DLD1 (cell line): ENCODE measurements at regions not wholly inside any gene's neighbourhood (a gene's known extent, or its start where the extent isn't known, plus 50 kb on each side); places are given as distances from the start of the nearest gene placed in this dataset.

ENCODE experiments used
- in situ Hi-C: cut with HindIII; loops from 2 replicates; pipeline ENCODE4 v1.10.0; 2017; ENCODE audit warnings: low sequenced_read_pairs

DNA sequence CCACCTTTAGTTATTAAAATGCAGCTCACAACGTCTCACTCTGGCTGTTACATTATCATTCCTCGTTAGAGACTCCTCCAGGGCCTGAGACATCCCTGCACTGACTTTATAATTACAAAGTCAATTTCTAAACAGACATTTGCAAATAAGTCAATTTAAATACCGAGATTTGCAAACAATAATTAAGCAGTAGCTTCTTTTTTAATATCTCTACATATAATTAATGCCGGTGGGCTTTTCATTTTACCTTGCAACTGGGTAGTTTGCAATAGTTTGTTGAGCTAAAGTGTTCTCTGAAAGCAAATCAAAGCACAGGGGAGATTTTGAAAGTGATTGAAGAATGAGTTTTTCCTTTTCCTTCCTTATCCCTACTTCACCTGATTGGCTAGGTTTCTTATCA, 154.4 kb downstream of the TLR4 start:
- in situ Hi-C loops = no loop called here

DNA sequence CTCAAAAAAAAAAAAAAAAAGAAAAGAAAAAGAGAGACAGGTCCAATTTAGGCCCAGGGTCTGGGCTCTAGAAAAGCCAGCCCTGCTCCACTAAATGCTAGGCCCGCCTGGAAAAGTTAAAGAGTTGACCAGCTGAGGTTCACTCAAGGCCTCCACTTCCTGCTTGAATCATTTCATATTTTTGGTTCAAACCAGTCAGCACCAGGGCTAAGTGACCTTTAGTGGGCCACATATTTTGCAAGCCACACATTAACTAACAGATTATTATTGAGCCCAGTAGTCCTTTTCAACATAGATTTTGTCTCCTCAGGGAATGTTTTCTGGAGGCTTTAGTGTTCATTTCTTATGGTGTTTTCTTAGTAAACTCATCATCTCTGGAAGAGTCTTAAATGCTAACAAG, 156.6 kb downstream of the TLR4 start:
- in situ Hi-C loops = no loop called here

DNA sequence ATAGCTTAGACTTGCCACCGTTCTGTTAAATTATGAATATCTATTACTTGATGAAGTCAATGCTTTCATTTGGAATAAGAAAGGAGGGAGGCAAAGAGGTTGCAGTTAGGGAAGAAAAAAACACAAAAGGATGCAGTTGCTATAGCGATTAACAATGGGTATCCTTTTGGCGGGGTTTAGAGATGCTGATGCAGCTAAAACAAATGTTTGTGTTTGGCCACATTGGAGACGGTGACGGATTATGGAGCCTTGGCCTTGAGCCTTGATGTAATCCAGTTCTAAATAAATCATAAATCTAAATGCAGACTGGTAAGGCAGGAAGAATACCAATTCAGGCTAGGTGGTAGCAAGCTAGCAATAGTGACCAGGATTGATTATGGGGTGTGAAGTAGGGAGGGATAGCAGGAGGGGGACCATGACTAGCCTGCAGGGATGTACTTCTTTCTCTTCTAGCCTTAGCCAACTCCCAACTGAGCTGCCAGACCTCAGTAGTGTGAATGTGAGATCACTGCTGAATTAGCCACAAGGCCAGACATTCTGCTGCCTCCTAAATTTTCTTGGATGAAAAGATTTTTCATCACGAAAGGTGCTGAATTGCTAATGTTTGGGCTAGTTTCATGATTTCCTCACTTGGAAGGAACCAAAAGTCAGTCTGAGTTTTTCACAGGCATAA, 160.3 kb downstream of the TLR4 start:
- in situ Hi-C loops = no loop called here

DNA sequence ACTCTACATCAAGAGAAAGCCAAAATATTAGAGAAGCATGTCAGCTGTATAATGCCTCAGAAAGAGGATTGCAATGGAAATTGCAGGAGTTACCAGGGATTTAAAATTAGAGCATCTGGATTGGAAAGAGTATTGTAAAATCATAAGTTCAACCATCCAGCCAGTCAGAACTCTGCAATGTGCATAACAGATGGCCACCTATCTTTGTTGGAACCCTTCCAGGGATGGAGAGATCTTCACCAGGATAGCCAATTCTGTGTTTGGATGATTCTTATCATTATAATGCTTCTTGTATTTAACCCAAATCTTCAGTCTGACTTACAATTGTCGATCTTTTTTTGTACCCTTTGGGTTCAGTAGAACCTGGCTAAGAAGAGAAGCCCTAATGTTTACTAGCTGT, 164.4 kb downstream of the TLR4 start:
- in situ Hi-C loops = no loop called here

DNA sequence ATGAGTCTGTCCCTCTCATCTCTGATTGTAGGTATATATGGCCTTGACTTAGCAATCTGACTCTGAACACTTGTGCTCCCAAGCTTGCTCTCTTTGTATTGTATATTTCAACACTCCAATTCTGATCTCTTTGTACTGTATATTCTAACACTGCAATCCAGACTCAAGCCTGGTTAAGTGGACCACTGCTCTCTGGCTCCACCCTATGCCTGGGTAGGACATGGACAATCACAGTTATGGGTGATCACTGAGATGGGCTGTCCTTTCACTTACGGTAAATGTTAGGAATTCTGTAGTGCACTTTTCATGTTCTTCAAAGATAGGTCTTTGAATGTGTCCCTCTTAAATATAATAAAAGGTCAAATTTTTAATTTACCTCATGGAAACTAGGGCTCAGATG, 165.1 kb downstream of the TLR4 start:
- in situ Hi-C loops = no loop called here

DNA sequence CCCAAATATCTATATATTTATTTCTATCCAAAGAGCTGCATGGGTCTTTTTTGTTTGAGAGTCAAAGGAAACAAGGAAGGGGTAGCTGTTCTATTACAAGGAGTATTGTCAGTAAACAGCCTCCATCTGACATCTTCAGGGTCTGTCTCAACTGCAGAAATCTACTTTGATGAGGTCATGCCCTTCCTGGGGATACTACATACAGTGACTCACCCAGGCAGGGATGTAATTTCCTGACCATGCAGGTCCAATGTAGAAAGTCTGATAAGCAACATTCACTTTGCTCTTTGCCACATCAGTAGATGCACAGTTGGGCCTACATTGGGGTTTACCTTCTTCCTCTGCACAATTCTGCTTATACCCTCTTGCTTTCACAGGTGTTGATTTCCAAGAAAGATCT, 165.5 kb downstream of the TLR4 start:
- in situ Hi-C loops = no loop called here

DNA sequence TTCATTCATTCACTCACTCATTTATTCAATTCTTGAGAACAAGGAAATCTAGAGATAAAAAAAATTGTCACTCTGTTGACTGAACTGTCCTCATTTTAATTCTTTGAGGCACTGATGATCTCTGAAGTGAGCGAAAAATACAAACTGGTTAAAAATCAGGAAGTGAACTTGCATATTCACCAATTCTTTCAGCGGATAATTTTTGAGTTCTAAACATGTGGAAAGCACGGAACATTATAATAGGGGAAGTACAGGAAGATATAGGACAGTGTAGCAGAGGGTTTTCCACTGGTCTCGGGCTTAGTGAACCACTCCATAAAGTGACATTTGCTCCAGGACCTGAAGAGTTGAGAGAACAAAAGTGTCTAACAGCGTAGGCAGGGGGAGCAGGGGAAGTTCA, 169.5 kb downstream of the TLR4 start:
- in situ Hi-C loops = no loop called here

DNA sequence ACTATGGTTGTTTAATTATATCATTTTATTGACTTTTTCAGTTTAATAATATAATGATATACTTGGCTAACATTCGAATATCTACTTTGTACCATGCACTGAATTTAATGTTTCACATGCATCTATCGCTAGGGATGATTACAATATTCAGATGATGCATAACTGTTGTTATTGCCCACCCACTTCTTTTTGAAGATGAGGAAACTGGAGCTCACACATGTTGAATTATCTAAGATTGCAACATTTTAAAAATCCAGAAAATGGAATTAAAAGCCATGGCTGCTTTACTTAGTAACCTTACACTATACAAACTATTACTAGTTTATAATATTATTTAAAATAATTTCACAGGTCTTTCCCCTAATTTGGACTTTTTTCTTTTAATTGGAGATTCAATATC, 171.7 kb downstream of the TLR4 start:
- in situ Hi-C loops = no loop called here

DNA sequence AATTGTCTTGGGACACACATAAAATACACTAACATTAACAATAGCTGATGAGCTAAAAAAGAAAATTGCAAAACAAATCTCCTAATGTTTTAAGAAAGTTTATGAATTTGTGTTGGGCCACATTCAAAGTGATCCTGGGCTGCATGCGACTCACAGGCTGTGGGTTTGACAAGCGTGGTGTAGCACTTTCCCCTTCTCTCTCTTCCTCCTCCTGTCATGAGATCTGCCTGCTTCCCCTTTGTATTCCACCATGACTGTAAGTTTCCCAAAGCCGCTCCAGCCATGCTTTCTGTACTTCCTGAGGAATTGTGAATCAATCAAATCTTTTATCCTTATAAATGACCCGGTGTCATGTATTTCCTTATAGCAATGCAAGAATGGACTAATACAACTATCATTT, 178.0 kb downstream of the TLR4 start:
- in situ Hi-C loops = no loop called here

DNA sequence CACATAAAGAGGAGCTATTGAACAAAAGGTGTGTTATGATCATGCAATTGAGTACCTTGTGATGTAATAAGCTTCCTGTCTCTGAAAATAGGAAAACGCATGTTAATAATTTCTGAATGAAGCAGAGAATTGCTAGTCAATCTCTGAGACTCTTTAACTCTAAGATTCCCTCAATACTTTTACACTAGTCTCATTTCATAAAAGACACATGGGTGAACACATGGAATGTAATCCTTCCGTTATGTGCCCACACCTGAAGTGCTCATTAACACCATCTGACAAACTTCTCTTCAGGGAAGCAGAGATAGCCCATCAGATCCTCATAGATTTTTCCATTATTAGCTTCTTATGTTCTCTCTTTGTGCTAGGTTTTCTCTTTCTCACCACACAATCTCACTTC, 182.4 kb downstream of the TLR4 start:
- in situ Hi-C loops = no loop called here

DNA sequence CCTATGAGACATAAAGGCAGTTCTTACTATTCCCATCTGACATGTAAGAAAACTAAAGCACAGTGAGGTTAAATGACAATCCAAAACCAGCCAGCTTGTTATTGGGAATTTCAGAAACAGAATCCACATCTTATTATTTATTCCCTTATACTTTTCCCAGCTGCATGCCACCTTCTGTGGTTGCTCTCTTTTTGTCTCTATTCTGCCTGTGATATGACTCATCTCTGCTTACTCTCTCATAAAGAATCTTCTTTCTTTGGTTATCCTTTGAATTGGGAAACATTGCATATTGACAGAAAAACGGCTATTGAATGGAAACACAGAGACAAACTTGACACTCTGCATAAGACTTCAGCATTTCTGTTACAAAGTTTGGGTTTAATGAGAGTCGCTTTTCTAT, 183.2 kb downstream of the TLR4 start:
- in situ Hi-C loops = no loop called here

DNA sequence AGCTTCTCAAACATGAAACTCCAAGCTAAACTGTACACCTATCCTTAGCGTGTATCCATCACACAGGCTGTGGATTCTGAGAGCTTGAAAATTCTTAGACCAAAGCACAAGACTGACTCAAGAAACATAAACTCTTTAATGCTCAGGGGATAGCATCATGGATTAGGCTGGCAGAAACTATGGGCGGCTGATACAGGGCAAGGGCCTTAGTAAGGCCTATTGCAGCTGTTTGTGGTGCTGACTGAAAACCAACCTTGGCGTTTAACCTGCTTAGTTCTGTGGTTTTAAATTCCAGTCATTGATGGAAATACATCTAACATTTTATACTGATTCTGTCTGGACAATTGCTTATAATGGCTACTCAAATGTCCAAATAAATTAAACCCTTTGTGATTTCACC, 183.7 kb downstream of the TLR4 start:
- in situ Hi-C loops = no loop called here

DNA sequence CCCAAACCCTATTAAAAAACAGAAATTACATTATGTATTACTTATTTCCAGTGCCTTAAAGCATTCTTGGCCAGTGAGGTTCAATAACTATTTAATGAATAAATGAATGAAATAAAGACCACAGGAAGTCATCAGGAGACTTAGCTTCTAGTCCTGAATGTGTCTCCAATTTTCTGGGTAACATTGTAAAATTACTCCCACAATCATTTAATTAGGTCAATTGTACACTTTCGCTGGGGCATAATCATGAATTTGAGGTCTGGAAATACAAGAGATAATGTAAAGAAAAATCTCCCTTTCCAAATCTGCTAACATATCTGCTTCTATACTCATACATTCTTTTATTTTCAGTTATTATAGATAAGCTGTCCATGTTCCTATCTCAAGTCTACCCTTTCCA, 199.2 kb downstream of the TLR4 start:
- in situ Hi-C loops = no loop called here

DNA sequence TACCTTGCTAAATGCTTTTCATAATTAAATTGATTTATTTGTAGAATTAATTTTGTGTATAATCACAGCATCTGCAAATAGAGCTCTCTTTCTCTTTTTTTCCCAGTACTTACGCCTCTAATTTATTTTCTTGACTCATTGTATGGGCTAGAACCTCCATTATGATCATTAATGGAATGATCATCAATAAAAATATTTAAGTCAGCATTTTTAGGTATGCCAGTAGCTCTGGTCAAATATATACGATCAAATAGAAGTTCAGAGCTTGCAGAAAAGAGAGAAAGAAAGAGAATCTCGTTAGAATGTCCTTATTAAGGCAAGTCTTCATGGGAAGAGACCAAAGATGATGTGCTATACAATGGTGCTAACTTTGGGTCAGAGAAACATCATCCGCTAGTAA, 202.6 kb downstream of the TLR4 start:
- in situ Hi-C loops = no loop called here

DNA sequence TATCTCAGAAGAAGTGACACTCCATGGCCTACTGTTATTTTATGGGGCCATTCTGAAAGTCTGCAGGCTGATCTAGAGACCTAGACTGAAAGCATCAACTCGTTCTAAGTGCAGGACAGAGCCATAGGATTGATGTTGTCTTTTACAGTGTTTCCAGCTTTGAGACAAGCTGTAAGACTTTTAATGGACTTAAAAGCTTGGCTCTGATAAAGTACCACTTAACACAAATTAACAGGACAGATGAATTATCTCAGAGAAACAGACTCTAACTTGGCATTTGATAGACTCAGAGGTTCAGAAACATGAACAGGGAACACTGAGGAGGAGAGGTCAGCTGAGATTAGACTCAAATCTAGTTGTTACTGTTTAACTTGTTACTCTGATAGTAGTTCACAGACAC, 203.2 kb downstream of the TLR4 start:
- in situ Hi-C loops = no loop called here

DNA sequence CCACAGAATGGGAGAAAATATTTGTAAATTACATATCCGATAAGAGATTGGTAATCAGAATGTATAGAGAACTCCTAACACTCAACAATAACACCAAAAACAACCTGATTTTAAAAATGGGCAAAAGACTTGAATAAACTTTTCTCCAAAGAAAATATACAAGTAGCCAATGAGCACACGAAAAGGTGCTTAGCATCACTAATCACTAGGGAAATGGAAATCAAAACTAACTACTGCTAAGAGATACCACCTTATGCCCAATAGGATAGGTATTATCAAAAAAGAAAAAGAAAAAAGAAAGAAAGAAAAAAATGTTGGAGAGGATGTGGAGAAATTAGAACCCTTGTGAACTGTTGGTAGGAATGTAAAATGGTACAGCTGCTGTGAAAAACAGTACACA, 212.1 kb downstream of the TLR4 start:
- in situ Hi-C loops = no loop called here

DNA sequence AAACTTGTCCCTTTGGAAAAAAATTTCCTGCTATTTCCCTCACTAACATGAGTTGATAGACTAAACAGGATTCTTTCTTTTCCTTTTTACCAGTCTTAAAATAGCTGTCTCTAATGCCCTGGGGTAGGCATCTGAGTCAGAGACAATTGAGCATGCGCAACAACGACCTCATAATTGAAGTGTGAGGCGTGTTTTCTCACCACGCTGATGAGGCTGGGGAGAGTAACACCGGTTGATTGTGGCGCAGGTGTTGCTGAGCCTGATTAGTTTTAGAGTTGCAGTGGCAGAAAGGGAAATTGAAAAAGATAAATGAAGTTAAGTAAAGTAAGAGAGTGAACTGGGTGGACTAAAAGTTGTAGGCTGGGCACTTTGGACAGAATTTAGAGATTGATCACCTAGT, 213.7 kb downstream of the TLR4 start:
- in situ Hi-C loops = no loop called here

DNA sequence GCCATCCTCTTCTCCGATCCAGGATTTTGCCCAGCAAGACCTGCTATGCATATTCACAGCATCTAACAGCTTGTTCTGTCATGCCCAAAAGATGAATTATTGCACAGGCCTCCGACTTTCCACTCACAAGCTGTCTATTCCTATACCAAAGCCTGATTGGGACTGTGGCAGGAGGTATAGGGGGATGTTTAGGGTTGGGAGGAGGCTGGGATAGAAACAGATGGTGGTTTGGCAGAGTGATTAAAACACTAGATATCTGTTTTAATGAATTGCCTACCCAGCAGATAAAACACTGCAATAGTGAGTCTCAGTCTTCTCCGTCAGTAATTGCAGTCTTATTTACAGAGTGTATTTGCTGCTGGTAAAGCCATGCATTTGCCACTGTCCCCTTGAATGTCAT, 215.3 kb downstream of the TLR4 start:
- in situ Hi-C loops = no loop called here

DNA sequence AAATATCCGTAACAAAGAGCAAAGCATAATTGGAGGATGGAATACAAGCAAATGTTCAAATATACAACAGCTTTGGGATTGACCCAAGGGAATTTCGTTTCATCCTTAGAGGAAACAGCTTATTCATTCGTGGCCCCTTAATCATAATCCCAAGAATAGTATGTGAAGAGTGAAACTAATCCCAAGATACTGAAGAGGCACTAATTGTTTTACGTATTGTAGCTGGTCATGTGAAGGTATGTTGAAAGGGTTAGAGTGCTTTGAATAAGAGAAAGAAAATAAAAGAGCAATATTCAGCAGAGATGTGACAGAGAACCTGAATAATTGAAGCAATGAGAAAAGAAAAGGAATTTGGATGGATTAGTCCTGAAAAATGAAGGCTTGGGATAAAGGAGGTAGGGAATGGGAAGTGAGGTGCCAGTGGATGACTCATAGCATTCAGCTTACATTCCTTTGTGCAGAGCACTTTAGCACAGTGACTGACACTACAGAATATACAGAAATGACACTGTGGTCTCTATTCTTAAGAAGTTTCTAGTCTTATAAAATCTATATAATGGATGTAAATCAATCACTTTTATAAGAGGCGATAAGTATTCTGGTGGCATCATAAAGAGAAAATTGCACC, 221.9 kb downstream of the TLR4 start:
- in situ Hi-C loops = no loop called here

DNA sequence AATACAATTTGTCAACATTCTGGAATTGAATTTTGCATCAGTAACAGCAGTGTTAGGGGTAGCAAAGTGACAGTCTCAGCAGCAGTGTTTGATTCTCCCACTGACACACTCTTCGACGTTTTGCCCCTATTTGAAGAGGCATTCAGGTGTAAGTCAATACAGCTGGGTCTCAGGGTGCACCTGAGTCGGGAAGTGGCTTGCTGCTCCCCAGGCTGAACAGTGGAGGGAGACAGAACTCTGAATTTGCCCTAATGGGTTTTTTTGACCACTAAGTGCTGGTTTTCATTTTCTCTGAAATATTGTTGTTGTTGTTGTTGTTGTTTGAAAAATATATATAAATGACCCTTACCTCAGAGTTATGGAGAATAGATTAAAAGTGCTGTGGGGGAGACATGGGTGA, 223.2 kb downstream of the TLR4 start:
- in situ Hi-C loops = no loop called here

DNA sequence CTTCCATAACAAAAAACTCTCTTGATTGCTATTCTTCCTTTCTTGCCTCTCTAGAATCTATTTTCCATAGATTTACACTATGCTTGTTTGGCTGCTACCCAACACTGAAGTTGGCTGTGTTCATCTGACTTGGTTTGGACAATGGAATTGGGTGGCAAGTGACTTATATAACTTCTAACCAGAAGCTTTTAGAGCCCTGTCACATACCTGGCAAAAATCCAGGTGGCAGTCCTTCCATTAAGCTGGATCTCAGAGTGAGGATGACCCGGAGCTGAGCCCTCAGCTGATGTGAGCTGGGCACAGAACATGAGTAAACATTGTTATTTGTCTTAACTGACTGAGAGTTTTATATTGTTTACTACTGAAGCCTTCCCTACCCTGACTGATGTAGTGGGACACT, 225.7 kb downstream of the TLR4 start:
- in situ Hi-C loops = no loop called here

DNA sequence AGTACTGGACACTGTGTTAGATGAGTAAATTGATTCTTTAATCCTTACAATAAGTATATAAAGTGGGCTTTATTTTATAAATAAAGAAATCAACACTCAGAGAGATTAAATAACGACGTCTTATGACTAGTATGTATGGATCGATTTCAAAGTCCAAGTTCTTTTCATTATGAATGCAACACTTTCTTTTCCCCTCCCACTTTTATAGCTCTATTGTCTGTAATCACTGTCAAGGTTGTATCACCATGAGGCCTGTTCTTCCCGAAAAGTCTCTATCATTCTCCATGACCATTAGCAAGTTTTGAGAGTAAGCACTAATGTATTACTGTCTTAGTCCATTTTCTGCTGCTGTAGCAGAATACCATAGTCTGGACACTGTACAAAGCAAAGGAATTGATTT, 228.4 kb downstream of the TLR4 start:
- in situ Hi-C loops = no loop called here
